ENCODE measurements at regions not wholly inside any gene's neighbourhood (a gene's known extent, or its start where the extent isn't known, plus 50 kb on each side); places are given as distances from the start of the nearest gene placed in this dataset.

DNA sequence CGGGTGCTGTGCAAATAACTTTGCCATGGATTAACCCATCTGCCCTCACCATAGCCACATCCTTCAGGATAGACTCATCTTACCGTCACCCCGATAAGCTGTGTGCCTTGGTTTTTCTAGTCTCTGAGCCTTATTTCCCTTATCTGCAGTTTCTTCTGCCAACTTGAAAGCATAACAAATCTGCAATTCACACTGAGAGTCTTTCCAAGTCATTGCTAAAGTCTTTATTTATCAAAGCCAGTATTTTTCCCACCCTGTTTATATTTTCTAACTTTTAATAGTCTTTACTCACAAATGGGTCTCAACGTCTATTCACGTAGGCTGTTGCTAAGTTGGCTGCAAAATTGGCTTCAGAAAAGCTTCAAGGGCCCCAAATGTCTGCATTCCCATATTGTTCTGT, 61.6 kb upstream of the SUCLG2 start:
- Histone ChIP-seq H3K36me3 (ENCODE audit: insufficient read depth, low read length) (no peaks in the 10 kb centered on the region), H3K9ac (ENCODE audit: low read depth, low read length) (no peak overlapping the region), H3K9me3 (ENCODE audit: control insufficient read depth, insufficient read depth, low read length) (no peaks in the 10 kb centered on the region), H3K4me1 (ENCODE audit: insufficient read depth, low read length) (peaks cover 4% of the 10 kb centered on the region; the same call in 1 of the 2 replicates)

- Histone ChIP-seq H3K4me1 (ENCODE audit: insufficient read depth, low read length) (peaks cover 4% of the 10 kb centered on the region; the same call in 1 of the 2 replicates), H3K36me3 (ENCODE audit: insufficient read depth, low read length) (no peaks in the 10 kb centered on the region), H3K9me3 (ENCODE audit: control insufficient read depth, insufficient read depth, low read length) (no peaks in the 10 kb centered on the region), H3K9ac (ENCODE audit: low read depth, low read length) (no peak overlapping the region)
Observed at GRCh38 chr3:67713764-67714469, 59.5 kb upstream of the SUCLG2 start.

- no peak overlapping the region for H3K9ac ChIP-seq (ENCODE audit: low read depth, low read length)
- no peaks in the 10 kb centered on the region for H3K9me3 ChIP-seq (ENCODE audit: control insufficient read depth, insufficient read depth, low read length)
- no peaks in the 10 kb centered on the region for H3K36me3 ChIP-seq (ENCODE audit: insufficient read depth, low read length)
- peaks cover 4% of the 10 kb centered on the region; the same call in 1 of the 2 replicates for H3K4me1 ChIP-seq (ENCODE audit: insufficient read depth, low read length)
Observed at GRCh38 chr3:67712259-67712658, 57.8 kb upstream of the SUCLG2 start.

DNA sequence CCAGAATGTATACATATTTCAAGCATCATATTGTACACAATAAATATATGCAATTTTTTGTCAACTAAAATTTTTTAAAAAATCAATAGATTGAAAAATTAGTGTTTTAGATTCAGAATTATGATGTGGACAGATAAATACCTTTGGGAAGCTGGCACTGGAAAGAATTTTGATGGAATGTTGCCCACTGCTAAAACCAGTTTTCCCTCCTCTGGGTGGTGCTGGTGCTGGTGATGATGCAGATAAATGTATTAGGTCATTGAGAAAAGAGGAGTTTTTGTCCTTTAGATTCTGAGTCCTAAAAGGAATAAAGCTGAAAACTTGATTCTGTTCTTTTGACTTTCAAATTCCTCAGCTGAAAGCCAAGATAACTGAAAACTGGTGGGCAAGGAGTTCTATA, 56.0 kb upstream of the SUCLG2 start:
- H3K4me1 ChIP-seq (ENCODE audit: insufficient read depth, low read length), result peaks cover 4% of the 10 kb centered on the region; the same call in 1 of the 2 replicates
- H3K9me3 ChIP-seq (ENCODE audit: control insufficient read depth, insufficient read depth, low read length), result no peaks in the 10 kb centered on the region
- no peaks in the 10 kb centered on the region for H3K36me3 ChIP-seq (ENCODE audit: insufficient read depth, low read length)
- H3K9ac ChIP-seq (ENCODE audit: low read depth, low read length), result no peak overlapping the region

- Histone ChIP-seq H3K4me1 (ENCODE audit: insufficient read depth, low read length) (peaks cover 8% of the 10 kb centered on the region), H3K9ac (ENCODE audit: low read depth, low read length) (no peak overlapping the region), H3K9me3 (ENCODE audit: control insufficient read depth, insufficient read depth, low read length) (no peaks in the 10 kb centered on the region), H3K36me3 (ENCODE audit: insufficient read depth, low read length) (no peaks in the 10 kb centered on the region)
Observed at GRCh38 chr3:67706934-67707333, 52.5 kb upstream of the SUCLG2 start.

GRCh38 chr3:67704322-67704721, 49.9 kb upstream of the SUCLG2 start:
- Histone ChIP-seq H3K4me1 (ENCODE audit: insufficient read depth, low read length) (peaks cover 8% of the 10 kb centered on the region), H3K36me3 (ENCODE audit: insufficient read depth, low read length) (no peaks in the 10 kb centered on the region), H3K9ac (ENCODE audit: low read depth, low read length) (no peak overlapping the region), H3K9me3 (ENCODE audit: control insufficient read depth, insufficient read depth, low read length) (no peaks in the 10 kb centered on the region)

Data from ES-I3 (cell line).